ENCODE measurements at regions not wholly inside any gene's neighbourhood (a gene's known extent, or its start where the extent isn't known, plus 50 kb on each side); places are given as distances from the start of the nearest gene placed in this dataset.

GRCh38 chr3:150179330-150179729, 208.6 kb upstream of the PFN2 start:
- no peak for DNase-seq (ENCODE audit: low spot score in 2 of 2)
- no peak for FAIRE-seq

- no peak for FAIRE-seq
- no peak for DNase-seq (ENCODE audit: low spot score in 2 of 2)
Observed at GRCh38 chr3:150177673-150178381, 207.1 kb upstream of the PFN2 start.

GRCh38 chr3:150174179-150174578, 203.5 kb upstream of the PFN2 start:
- DNase-seq (ENCODE audit: low spot score in 2 of 2) (no peak), FAIRE-seq (no peak)

GRCh38 chr3:150172356-150172755, 201.7 kb upstream of the PFN2 start:
- no peak for DNase-seq (ENCODE audit: low spot score in 2 of 2)
- FAIRE-seq, result no peak

- DNase-seq (ENCODE audit: low spot score in 2 of 2) (peak; percentile 18 to 37), FAIRE-seq (no peak)
Observed at GRCh38 chr3:150170852-150171520, 200.3 kb upstream of the PFN2 start.

GRCh38 chr3:150169330-150169940, 198.7 kb upstream of the PFN2 start:
- FAIRE-seq, result no peak
- DNase-seq (ENCODE audit: low spot score in 2 of 2), result no peak

- no peak for FAIRE-seq
- no peak for DNase-seq (ENCODE audit: low spot score in 2 of 2)
Observed at GRCh38 chr3:150168698-150169097, 198.0 kb upstream of the PFN2 start.

GRCh38 chr3:150165396-150166094, 194.8 kb upstream of the PFN2 start:
- DNase-seq (ENCODE audit: low spot score in 2 of 2) (no peak), FAIRE-seq (no peak)

- DNase-seq (ENCODE audit: low spot score in 2 of 2), result no peak
- no peak for FAIRE-seq
Observed at GRCh38 chr3:150161011-150161410, 190.3 kb upstream of the PFN2 start.

- no peak for DNase-seq (ENCODE audit: low spot score in 2 of 2)
Observed at GRCh38 chr3:150158943-150159625, 188.4 kb upstream of the PFN2 start.

GRCh38 chr3:150152567-150152966, 181.9 kb upstream of the PFN2 start:
- no peak for FAIRE-seq

More at GRCh38 chr3:150158943-150159625, 188.4 kb upstream of the PFN2 start:
- FAIRE-seq, result no peak

GRCh38 chr3:150150633-150151032, 179.9 kb upstream of the PFN2 start:
- FAIRE-seq (no peak), DNase-seq (ENCODE audit: low spot score in 2 of 2) (no peak)

More at GRCh38 chr3:150152567-150152966, 181.9 kb upstream of the PFN2 start:
- no peak for DNase-seq (ENCODE audit: low spot score in 2 of 2)

- DNase-seq (ENCODE audit: low spot score in 2 of 2) (no peak), FAIRE-seq (no peak)
Observed at GRCh38 chr3:150149651-150150051, 179.0 kb upstream of the PFN2 start.

GRCh38 chr3:150148227-150148626, 177.5 kb upstream of the PFN2 start:
- DNase-seq (ENCODE audit: low spot score in 2 of 2) (no peak), FAIRE-seq (no peak)

GRCh38 chr3:150147776-150148175, 177.1 kb upstream of the PFN2 start:
- FAIRE-seq, result no peak
- DNase-seq (ENCODE audit: low spot score in 2 of 2), result no peak

- no peak for DNase-seq (ENCODE audit: low spot score in 2 of 2)
- no peak for FAIRE-seq
Observed at GRCh38 chr3:150146991-150147761, 176.5 kb upstream of the PFN2 start.

- DNase-seq (ENCODE audit: low spot score in 2 of 2) (no peak), FAIRE-seq (no peak)
Observed at GRCh38 chr3:150145659-150146058, 175.0 kb upstream of the PFN2 start.

- no peak for FAIRE-seq
- no peak for DNase-seq (ENCODE audit: low spot score in 2 of 2)
Observed at GRCh38 chr3:150144191-150144708, 173.6 kb upstream of the PFN2 start.

- FAIRE-seq (no peak), DNase-seq (ENCODE audit: low spot score in 2 of 2) (no peak)
Observed at GRCh38 chr3:150142936-150143335, 172.2 kb upstream of the PFN2 start.

All from frontal cortex (tissue), 3 donors.